PFSK-1 (cell line): ENCODE measurements at regions not wholly inside any gene's neighbourhood (a gene's known extent, or its start where the extent isn't known, plus 50 kb on each side); places are given as distances from the start of the nearest gene placed in this dataset.

Source experiments
- FOXP2 ChIP-seq: optimal IDR thresholded peaks from 2 replicates; pipeline ENCODE3; 2011; ENCODE audit warnings: borderline replicate concordance, control low read depth, inconsistent platforms; ENCODE audit not compliant: insufficient read depth; ENCODE audit errors: extremely low read length, extremely low read depth
- POLR2AphosphoS5 ChIP-seq: IDR thresholded peaks from 2 replicates; pipeline ENCODE4 v1.6.1; 2012; ENCODE audit warnings: low read depth, mild to moderate bottlenecking, control low read depth, low read length, moderate library complexity
- SIN3A ChIP-seq: IDR thresholded peaks from 2 replicates; pipeline ENCODE4 v1.6.1; 2012; ENCODE audit warnings: mild to moderate bottlenecking, low read length, moderate library complexity, borderline replicate concordance; ENCODE audit not compliant: insufficient read depth
- TAF1 ChIP-seq: IDR thresholded peaks from 2 replicates; pipeline ENCODE4 v1.6.1; 2012; ENCODE audit warnings: low read length, control low read depth, borderline replicate concordance; ENCODE audit not compliant: insufficient read depth
- TF ChIP-seq, protein P1 (sequence below), 2 experiments: IDR thresholded peaks; 2 replicates each; pipeline versions ENCODE4 v1.6.1 to v1.8.0; 2011 to 2012; ENCODE audit warnings: low read depth in 2 of 2, low read length in 2 of 2, control low read depth in 1 of 2, inconsistent platforms in 1 of 2, mild to moderate bottlenecking in 1 of 2, moderate library complexity in 1 of 2; ENCODE audit not compliant: insufficient read depth in 1 of 2

DNA sequence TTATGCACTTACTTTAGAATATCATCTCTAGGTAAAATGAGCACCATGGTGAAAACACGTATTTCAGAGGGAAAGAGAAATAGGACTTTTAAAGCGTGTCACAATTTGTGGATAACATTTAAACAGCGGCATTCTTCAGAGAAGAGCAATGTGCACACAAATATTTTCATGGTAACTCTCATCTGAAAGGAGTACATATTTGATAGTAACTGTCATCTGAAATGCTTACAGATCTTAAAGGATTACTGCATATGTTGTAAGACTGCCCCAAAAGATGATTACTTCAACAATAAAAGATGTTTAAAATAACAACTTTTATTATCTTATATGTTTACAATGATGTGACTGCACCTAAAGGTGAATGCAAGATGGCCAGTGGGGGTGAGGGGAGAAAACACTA lies 408.8 kb downstream of the PLA2G4A start:
- TF ChIP-seq FOXP2 (no peak), SIN3A (no peak), POLR2AphosphoS5 (no peak), TAF1 (no peak)

DNA sequence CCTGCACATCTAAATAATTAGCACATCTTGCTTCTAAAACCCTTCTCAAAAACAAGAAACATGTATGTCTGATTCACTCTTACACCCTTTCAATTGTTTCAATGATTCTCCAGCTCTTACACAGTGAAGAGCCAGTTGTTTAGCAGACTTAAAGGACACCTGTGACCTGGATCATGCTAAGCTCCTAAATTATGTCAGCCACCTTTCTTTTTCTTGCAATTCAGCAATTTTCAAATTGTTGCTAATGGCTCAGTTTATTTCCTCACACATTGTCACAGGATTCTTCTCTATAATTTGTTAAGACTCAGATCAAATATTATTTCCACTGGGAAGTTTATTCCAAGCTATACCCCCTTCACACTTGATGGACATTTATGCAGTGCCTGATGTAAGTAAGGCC lies 413.2 kb downstream of the PLA2G4A start:
- TF ChIP-seq TAF1 (no peak), SIN3A (no peak), POLR2AphosphoS5 (no peak), FOXP2 (no peak)
- TF ChIP-seq, protein P1, sequence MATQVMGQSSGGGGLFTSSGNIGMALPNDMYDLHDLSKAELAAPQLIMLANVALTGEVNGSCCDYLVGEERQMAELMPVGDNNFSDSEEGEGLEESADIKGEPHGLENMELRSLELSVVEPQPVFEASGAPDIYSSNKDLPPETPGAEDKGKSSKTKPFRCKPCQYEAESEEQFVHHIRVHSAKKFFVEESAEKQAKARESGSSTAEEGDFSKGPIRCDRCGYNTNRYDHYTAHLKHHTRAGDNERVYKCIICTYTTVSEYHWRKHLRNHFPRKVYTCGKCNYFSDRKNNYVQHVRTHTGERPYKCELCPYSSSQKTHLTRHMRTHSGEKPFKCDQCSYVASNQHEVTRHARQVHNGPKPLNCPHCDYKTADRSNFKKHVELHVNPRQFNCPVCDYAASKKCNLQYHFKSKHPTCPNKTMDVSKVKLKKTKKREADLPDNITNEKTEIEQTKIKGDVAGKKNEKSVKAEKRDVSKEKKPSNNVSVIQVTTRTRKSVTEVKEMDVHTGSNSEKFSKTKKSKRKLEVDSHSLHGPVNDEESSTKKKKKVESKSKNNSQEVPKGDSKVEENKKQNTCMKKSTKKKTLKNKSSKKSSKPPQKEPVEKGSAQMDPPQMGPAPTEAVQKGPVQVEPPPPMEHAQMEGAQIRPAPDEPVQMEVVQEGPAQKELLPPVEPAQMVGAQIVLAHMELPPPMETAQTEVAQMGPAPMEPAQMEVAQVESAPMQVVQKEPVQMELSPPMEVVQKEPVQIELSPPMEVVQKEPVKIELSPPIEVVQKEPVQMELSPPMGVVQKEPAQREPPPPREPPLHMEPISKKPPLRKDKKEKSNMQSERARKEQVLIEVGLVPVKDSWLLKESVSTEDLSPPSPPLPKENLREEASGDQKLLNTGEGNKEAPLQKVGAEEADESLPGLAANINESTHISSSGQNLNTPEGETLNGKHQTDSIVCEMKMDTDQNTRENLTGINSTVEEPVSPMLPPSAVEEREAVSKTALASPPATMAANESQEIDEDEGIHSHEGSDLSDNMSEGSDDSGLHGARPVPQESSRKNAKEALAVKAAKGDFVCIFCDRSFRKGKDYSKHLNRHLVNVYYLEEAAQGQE (IDR thresholded peaks at IDR 0.05; ENCODE audit: insufficient read depth in 1 of 2, low read depth in 2 of 2, low read length in 2 of 2), result no peak

GRCh38 chr1:187244623-187245022 lies 415.9 kb downstream of the PLA2G4A start:
- TF ChIP-seq TAF1, result no peak
- TF ChIP-seq, protein P1 (IDR thresholded peaks at IDR 0.05; ENCODE audit: insufficient read depth in 1 of 2, low read depth in 2 of 2, low read length in 2 of 2), result no peak
- no peak for TF ChIP-seq SIN3A
- no peak for TF ChIP-seq POLR2AphosphoS5
- no peak for TF ChIP-seq FOXP2

DNA sequence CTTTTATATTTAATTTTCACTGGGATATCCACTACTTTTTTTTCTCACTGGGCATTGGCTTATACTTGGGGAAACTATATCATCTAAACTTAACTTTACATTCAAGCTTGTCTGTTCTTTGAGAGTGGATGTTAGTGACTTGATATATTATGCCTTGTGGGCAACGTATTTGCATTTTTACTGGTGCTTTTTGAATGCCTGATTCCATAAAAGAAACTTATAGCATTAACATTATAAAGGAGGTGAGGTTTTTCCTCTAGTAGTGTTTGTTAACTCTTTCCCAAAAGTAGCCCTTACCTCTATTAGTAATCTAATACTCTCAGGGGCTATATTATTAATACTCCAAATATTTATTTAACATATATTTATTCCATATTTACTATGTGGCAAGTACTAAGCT lies 416.5 kb downstream of the PLA2G4A start:
- TF ChIP-seq FOXP2 (no peak), TAF1 (no peak), POLR2AphosphoS5 (no peak)

GRCh38 chr1:187249196-187249595 lies 420.4 kb downstream of the PLA2G4A start:
- TF ChIP-seq FOXP2, result no peak
- no peak for TF ChIP-seq TAF1
- TF ChIP-seq SIN3A, result no peak
- TF ChIP-seq POLR2AphosphoS5, result no peak
- TF ChIP-seq, protein P1 (IDR thresholded peaks at IDR 0.05; ENCODE audit: insufficient read depth in 1 of 2, low read depth in 2 of 2, low read length in 2 of 2), result no peak

- TF ChIP-seq, protein P1 (IDR thresholded peaks at IDR 0.05; ENCODE audit: insufficient read depth in 1 of 2, low read depth in 2 of 2, low read length in 2 of 2), result no peak
- TF ChIP-seq POLR2AphosphoS5, result no peak
- TF ChIP-seq FOXP2, result no peak
- TF ChIP-seq SIN3A, result no peak
- TF ChIP-seq TAF1, result no peak
Observed at GRCh38 chr1:187252923-187253322, 424.2 kb downstream of the PLA2G4A start.
